ENCODE measurements at regions not wholly inside any gene's neighbourhood (a gene's known extent, or its start where the extent isn't known, plus 50 kb on each side); places are given as distances from the start of the nearest gene placed in this dataset.

DNA sequence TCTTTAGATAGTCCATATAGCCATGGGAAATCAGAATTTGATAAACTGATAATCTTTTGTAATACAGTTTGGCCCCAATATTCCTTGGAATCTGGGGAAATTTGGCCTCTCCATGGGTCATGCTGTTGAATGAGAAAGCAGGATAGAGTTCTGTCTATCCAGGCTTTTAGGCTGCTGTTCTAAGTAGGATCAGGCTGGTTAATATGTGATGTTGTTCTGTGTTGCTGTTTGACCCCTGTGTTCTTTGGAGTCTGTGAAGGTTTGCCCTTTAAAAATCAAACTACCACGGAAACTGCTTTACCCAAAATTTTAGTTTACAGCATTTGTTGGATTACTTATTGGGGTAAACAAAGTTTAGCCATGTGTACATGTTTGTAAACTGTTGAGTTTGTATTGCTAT lies 114.5 kb downstream of the ZNF330 start:
- BruUV-seq (replicated peaks): no TSS peak
- Histone ChIP-seq H3K4me1 (ENCODE audit: insufficient read depth, low read length, poor library complexity, severe bottlenecking) (no peaks in the 10 kb centered on the region), H3K36me3 (ENCODE audit: insufficient read depth, low read length, poor library complexity, severe bottlenecking) (no peaks in the 10 kb centered on the region), H3K27me3 (replicated peaks; ENCODE audit: insufficient read depth, low read depth, low read length, poor library complexity) (peaks cover 30% of the 10 kb centered on the region), H3K4me3 (ENCODE audit: low read depth, low read length, poor library complexity, severe bottlenecking) (no peak overlapping the region), H3K9me3 (ENCODE audit: low read depth, low read length, poor library complexity, severe bottlenecking) (no peaks in the 10 kb centered on the region), H3K27ac (ENCODE audit: low read depth, low read length, poor library complexity, severe bottlenecking) (no peak overlapping the region)
- intact Hi-C loops (cut with micrococcal nuclease; ENCODE audit: unreplicated experiment): no loop called here
- no peak for DNase-seq (ENCODE audit: low spot score)
- no peak for TF ChIP-seq EZH2 (IDR thresholded peaks at IDR 0.05; ENCODE audit: borderline replicate concordance, low read depth, low read length, poor library complexity, severe bottlenecking)
- TF ChIP-seq CTCF (conservative IDR thresholded peaks at IDR 0.05; ENCODE audit: low read depth, low read length): no peak
- POLR2A ChIA-PET (ENCODE audit: low non-redundant PET): no interaction called here
- CTCF ChIA-PET: no interaction called here

GRCh38 chr4:141338238-141338637 lies 117.5 kb downstream of the ZNF330 start:
- CTCF ChIA-PET: no interaction called here
- intact Hi-C loops (cut with micrococcal nuclease; ENCODE audit: unreplicated experiment): no loop called here
- no peaks in the 10 kb centered on the region for H3K4me1 ChIP-seq (ENCODE audit: insufficient read depth, low read length, poor library complexity, severe bottlenecking)
- POLR2A ChIA-PET (ENCODE audit: low non-redundant PET): no interaction called here
- H3K9me3 ChIP-seq (ENCODE audit: low read depth, low read length, poor library complexity, severe bottlenecking): no peaks in the 10 kb centered on the region
- peaks cover 45% of the 10 kb centered on the region for H3K27me3 ChIP-seq (replicated peaks; ENCODE audit: insufficient read depth, low read depth, low read length, poor library complexity)
- no peak for DNase-seq (ENCODE audit: low spot score)
- no peaks in the 10 kb centered on the region for H3K36me3 ChIP-seq (ENCODE audit: insufficient read depth, low read length, poor library complexity, severe bottlenecking)
- BruUV-seq (replicated peaks): no TSS peak
- TF ChIP-seq CTCF (conservative IDR thresholded peaks at IDR 0.05; ENCODE audit: low read depth, low read length): no peak
- no peak for TF ChIP-seq EZH2 (IDR thresholded peaks at IDR 0.05; ENCODE audit: borderline replicate concordance, low read depth, low read length, poor library complexity, severe bottlenecking)
- H3K4me3 ChIP-seq (ENCODE audit: low read depth, low read length, poor library complexity, severe bottlenecking): no peak overlapping the region
- H3K27ac ChIP-seq (ENCODE audit: low read depth, low read length, poor library complexity, severe bottlenecking): no peak overlapping the region

GRCh38 chr4:141339391-141339790 lies 118.7 kb downstream of the ZNF330 start:
- Histone ChIP-seq H3K4me1 (ENCODE audit: insufficient read depth, low read length, poor library complexity, severe bottlenecking) (no peaks in the 10 kb centered on the region), H3K9me3 (ENCODE audit: low read depth, low read length, poor library complexity, severe bottlenecking) (no peaks in the 10 kb centered on the region), H3K27ac (ENCODE audit: low read depth, low read length, poor library complexity, severe bottlenecking) (no peak overlapping the region), H3K36me3 (ENCODE audit: insufficient read depth, low read length, poor library complexity, severe bottlenecking) (no peaks in the 10 kb centered on the region), H3K4me3 (ENCODE audit: low read depth, low read length, poor library complexity, severe bottlenecking) (no peak overlapping the region), H3K27me3 (replicated peaks; ENCODE audit: insufficient read depth, low read depth, low read length, poor library complexity) (peaks cover 49% of the 10 kb centered on the region)
- POLR2A ChIA-PET (ENCODE audit: low non-redundant PET): no interaction called here
- TF ChIP-seq EZH2 (IDR thresholded peaks at IDR 0.05; ENCODE audit: borderline replicate concordance, low read depth, low read length, poor library complexity, severe bottlenecking) (no peak), CTCF (conservative IDR thresholded peaks at IDR 0.05; ENCODE audit: low read depth, low read length) (no peak)
- no TSS peak for BruUV-seq (replicated peaks)
- intact Hi-C loops (cut with micrococcal nuclease; ENCODE audit: unreplicated experiment): no loop called here
- no peak for DNase-seq (ENCODE audit: low spot score)
- CTCF ChIA-PET: no interaction called here

All from A673 (cell line).